NCI-H1436 treated with DMSO at 0.1 percent for 48 hours (cell line): ENCODE measurements at regions not wholly inside any gene's neighbourhood (a gene's known extent, or its start where the extent isn't known, plus 50 kb on each side); places are given as distances from the start of the nearest gene placed in this dataset.
"Not testable (repeated sequence)": the region's sequence is repeated elsewhere in the genome, so short reads cannot be mapped to it uniquely, and the experiment has no call there.

Source experiments
- DNase-seq: peaks from one replicate; lab custom pipeline; 2025; lab: John Stamatoyannopoulos, UW

DNA sequence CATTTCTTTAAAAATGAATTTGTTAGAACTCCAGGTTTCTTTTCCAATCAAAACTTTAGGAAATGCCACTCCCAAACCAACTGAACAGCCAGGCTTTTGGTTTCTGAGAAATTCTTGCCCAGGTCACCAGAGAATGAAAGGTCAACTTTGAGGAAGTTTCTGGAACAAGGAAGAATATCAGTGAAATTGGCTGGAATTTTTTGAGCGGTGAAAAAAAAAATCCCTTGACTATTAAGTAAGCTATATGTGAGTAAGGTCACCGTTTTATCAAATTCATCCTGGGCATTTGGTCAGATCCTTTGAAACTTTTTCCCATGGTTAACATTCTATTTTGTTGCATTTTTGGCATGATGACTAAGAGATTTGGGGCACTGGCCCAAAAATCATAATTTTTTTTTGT, 469.3 kb downstream of the LTN1 start:
- DNase-seq, result no peak

DNA sequence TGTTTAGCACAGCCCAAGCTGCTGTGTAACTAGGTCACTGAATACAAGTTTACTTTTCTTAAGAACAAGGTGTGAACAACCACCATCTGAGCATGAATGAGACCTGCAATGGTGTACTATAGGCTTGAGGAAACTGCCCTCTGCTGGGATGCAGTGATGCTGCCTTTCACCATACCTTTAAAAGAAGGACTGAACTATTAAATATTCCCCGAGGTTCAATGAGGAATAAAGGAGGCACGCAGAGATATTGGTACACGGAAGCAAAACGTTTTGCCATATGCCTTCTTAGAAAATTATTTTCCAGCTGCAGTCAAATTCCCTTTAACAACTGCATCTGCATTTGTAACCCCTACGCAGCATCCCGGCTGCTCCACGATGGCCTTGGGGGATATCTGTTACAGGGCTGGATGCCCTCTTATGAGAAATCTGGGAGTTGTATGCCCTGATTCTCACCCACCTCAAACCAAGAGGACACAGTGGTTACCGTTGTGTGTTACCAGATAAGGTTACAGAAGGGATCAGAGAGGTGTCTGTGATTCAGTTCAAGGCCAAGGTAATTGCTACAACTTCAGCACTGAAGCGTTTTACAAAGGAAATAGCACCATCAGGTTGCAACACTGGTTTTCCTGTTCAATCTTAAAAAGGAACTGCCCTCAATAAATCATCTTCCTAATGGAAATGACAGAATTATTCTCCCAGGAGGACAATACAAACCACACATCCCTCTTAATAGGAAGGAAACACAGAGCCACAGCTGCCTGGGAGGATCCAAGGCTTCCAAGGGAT, 470.5 kb downstream of the LTN1 start:
- DNase-seq, result no peak

DNA sequence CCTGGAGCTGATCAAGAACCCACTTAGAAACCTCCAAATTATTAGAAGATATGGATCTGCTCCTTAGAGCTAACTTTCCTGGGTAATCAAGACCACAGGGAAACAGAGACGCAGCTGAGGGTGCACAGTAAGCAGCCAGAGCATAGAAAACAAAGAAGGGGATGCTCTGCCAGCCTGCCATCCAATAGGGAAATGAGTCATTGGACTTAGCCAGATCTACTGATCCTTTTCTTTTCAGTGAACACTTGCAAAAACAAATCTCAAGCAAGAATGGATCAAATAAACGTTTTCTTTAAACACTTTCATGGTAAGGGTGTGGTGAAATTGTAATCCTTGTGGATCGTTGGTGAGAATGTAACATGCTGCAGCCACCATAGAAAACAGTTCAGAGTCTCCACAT, 474.0 kb downstream of the LTN1 start:
- no peak for DNase-seq

DNA sequence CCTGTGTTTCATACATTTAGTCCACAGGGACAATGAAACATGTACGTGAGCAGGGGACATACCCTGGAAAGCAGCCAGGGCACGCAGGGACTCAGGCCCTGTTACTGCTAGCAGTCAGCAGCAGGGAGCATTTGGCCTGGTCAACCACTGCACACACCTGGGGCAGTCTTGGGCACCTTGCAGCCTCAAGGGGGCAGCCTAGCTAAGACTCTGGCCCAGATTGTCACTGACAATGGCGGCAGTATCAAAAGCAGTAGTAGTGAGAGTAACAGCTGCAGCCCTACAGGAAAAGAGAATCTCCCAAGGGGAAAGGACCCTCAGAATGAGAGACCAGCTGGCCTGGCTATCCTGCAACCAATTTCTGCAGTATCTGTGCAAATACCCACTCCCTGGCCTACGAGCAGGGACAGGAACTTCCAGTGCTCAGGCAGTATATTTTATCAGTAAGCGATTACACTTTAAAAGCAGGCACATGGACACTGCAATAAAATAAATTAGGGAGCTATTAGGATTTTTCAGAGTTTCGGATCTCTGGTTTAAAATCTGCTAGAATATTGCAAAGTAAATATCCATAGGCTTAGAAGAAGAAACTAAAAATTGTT, 475.6 kb downstream of the LTN1 start:
- DNase-seq, result no peak

DNA sequence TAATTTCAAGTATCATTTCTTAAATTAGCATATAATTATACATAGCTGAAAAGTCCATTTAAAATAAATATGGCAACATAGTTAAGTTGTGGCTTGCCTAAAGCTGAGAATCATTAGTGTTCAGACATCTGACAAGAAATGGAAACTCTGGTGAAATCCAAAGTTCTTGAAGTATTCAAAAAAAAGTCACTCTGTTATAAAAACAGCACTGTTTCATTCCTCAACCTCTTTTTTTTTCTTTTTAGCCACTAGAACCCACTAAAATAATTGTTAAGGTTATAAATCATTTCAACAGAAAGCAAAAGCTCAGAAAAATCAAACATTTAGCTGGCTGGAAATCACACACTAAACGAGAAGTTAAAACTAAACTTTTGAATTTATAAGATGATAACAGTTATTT, 476.7 kb downstream of the LTN1 start:
- DNase-seq, result no peak

DNA sequence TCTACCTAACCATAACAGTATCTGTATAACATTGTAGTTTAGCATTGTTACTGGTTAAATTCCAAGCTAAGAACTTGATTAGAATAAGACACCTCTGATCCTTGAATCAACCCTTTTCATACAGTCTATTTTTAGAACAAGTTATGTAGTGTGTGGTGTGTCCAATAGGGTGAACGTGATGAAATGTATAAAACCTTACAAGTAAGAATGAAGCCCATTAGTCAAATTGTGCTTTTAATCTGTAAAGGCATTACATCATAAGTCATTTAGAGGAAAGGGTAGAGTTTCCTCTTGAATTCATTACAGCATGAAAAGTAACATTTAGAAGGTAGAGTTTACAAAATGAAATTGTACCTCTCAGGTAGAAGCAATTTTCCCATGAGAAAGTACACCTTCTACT, 479.2 kb downstream of the LTN1 start:
- DNase-seq, result no peak

DNA sequence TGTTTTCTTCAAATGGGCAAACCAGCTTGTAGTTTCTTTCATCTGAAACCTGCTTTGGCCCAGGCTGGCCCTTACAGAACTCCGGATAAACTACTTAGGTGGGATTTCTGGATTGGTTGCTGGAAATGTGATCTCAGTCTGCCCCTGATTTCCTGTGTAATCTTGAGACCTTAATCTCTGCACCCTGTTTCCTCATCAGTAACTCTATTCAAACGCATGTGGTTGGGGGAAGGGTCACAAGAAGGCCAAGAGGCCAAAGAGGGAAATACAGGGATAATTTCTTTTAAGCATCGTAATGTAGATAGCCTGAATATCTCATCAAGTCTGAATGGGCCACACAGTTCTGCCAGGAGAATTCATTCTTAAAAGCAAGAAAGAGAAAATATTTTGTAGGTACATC, 483.6 kb downstream of the LTN1 start:
- DNase-seq, result no peak

DNA sequence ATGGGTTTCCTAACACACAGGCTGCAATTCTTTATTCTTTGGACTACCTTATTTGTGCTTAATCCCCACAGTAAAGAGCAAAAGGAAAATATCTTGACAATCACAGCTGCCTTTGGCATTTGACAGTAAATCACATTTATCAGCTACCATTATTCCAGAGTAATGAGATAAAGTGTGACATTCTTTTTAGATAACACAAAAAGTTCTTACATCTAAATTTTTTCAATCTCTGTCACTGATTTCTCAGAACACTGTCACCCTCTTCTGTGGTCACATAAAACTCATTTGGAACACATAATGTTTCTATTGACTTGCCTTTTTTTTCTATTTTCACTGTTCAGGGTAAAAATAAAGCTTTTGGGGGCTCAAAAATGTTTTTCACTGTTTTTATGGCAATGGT, 484.6 kb downstream of the LTN1 start:
- DNase-seq, result no peak

DNA sequence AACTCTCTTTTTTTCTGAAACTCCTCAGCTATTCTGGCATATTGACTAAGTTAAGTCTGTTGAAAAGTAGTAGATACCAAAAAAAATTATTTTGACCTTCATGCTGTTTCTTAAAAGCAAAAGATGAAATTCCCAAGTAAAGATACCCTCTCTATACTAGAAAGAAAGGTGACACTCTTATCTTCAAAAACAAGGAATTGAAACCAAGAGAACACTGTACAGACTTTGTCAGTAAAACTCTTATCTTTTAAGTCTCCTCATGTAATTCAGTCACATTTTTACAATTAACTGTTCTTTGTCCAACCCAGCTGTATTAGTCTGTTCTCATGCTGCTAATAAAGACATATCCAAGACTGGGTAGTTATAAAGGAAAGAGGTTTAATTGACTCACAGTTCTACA, 496.2 kb downstream of the LTN1 start:
- no peak for DNase-seq

DNA sequence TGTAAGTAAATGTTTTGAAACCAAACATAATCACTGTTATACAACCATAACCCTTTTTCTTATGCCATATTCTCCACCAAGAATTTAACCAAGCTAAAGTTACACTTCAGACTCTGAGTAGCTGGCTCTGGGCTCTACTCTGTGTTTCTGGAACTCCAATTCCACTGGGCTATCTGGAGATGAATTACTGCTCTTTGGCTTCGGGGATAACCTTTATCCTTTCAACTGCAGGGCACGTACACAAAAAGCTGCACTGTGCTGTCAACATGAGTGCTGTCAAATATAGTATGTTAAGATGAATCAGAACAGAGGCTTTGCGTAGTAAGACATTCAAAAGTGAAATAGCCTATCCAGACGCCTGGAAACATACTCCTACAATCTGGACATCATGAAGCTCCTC, 500.6 kb downstream of the LTN1 start:
- DNase-seq, result no peak

DNA sequence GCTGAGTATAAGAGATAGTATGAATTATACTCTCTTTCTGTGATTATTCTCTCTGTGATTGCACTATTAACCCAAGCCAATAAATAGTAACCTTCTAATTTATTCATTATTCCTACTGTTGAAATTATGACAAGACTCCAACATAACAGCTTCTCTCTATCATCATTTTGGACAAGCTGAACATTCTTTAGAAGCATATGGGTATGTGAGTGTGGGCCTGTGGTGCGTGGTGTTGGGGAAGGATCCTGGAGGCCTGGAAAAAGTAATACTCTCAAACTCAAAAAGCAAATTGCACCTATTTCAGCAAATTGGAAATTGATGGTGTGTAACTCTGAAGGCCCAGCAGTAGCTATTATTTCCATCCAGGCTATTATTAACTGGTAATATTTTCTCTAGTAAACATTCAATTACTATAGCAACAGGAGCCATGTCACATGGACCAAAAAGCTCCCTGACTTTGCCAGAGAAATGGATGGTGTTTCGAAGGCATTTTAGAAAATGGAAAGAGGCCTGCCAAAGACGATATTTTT, 502.8 kb downstream of the LTN1 start:
- no peak for DNase-seq

DNA sequence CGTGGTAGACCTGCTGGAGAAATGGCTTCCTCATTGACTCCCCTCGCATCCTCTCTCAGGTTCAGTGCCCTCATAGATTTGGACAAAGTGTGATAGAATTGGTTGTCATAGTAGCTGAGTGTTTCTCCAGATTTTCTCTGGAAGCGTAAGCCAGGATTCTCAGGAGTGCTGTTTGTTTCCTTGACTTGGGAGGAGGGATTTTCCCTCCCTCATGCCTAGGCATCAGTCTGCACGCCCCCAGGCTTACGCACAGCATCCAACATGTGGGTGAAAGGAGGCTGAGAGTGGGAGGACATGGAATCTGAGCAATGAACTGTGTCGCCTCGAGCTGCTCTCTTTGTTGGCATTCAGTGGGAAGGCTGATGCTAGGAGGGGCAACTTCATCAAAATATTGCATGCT, 503.5 kb downstream of the LTN1 start:
- no peak for DNase-seq

DNA sequence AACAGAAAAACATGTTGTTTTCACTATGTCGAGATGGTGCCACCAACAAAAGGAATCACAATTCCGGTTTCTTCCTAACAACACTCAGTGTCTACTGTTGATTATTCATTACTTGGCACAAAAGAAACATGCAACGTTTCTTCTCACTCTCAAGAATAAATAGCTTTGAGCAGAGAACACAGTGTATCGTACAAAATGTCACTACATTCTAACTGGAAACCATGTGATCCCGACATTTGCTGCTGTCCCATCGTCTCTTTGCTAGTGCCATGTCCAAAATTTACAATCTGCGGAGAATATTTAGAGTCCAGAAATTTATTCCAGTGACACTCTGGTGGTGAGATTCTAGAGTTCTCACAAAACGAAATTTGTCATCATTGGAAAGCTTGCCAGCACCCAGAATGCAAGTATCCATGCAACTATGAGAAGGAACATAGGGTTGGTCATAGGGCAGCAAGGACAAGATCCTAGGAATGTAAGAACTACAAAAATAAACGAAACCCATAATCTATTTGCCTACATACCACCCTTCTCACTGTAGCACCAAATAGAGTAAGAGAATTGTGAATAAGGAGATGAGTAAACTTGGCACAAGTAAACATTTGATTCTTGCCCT, 505.1 kb downstream of the LTN1 start:
- DNase-seq, result no peak

DNA sequence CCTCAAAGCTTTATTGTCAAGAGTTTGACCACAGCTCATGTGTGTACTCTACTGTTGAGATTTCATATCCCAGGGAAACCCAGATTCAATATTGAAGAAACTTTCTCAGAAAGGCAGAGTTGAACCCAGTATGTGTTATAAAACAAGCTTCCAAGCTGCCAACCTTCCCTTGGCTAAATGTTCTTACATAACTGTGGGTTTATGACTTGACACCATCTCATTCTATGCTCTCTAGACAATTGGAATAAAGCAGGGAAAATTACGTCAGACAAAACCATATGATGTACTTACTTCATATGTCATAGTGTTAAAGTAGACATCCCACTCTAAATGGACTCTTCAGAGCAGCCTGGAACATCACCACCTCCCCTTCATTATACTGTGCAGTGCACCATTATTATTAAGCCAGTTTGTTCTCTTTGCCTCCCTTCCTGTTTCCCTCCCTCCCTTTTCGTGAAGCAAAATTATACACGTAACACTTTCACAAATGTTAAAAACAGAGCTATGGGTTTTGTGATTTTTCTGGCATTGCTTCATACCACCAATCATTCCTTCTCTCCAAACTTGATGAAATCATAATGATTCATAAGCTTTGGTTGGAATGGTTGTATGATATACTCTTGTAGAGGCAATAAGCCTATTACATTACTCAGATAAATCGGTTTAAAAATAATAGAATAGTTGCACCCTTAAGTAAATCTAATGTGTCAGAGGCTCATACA, 507.2 kb downstream of the LTN1 start:
- DNase-seq, result no peak

DNA sequence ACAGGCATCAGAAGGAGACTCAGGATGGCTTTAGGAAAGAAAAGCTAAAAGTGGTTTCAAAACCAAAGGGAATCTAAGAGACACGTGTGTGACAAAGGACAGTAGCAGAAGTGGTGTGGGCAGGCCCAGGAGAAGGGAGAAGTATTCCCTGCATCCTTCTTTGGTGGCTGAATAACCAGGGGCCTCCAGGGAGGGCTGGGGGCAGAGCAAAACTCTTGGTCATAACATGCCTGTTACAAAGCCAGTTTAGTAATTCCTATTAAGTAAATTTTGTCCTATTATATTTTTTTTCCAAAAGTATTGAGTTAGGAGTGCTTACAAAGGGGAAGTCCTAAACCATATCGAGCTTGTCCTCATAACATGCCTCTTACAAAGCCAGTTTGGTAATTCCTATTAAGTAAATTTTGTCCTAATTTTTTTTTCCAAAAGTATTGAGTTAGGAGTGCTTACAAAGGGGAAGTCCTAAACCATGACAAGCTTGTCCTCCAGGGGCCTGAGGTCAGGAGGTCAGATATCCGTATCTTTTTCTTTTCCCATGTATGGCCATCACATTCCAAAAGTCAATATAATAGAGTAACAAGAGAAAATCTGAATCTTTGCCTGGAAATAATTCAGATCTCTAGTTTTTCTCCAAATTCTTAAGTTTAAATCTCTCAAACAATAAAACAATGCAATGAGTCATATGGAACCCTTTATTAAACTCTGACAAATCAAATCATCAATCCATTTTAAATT, 509.2 kb downstream of the LTN1 start:
- no peak for DNase-seq

DNA sequence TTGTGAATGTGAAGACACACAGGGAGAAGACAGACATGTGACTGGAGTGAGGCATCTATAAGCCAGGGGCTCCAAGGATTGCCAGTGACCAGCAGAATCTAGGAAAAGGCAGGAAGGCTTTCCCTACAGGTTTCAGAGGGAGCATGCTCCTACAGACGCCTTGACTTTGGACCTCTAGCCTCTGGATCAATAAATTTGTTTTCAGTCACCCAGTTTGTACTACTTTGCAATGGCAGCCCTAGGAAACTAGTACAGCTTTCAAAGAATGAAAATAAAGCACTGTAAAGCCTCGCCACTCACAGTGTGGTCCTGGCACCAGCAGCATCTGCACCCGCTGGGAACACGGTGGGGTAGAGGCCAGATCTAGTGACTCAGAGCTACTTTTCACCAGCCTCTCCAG, 510.0 kb downstream of the LTN1 start:
- DNase-seq, result no peak

DNA sequence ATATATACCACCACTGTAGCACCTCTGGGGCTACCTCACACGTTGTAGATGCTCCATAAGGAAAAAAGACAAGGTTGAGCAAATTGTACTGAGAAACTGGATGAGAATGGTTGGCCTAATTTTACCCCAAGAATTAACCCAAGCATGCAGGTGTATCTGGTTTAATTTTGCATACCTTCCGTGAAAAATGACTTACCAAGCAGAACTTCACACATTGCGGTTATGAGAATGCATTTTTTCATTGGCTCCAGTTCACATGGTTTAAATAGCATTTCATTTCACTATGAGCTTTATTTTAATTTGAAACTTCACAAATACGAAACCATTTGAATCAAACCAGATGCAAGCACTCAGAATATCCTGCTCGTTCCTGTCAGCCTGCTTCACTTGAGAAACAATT, 512.2 kb downstream of the LTN1 start:
- DNase-seq, result no peak

DNA sequence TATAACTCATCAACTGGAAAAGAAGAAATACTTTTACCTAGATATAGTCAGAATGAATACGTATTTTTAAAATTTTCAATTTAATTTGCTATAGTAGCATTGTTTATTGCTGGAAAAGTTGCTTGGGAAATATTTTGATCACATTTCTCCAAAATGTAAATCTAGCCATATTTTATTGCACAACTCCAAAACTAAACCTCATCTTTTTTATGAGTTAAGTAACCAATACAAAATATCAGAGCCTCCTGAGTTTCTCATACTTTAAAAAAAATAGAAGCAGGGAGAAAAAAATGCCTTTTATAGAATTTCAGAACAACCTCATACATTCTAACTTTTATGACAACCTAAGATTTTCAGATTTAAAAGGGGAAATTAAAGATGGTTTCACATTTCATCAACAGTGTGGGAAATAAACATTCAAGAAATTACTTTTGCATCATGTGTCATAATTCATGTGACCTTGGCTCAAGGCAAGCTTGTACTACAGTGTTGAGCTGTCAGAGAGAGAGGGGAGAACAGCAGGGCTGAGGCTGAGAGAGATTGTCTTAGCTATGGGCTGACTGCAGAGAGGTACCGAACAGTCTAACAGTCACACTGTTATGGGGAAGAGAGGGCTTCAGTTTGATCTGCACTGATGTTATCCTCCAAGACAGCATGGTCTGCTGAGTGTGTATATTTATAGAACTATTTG, 519.0 kb downstream of the LTN1 start:
- DNase-seq, result no peak

DNA sequence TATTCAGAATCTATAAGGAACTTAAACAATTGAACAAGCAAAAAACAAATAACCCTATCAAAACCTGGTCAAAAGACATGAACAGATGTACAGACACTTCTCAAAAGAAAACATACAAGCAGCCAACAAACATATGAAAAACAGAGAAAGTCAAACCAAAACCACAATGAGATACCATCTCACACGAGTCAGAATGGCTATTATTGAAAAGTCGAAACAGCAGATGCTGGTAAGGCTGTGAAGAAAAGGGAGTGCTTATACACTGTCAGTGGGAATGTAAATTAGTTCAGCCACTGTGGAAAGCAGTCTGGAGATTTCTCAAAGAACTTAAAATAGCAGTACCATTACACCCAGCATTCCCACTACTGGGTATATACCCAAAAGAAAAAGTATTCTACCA, 520.1 kb downstream of the LTN1 start:
- not testable (repeated sequence) for DNase-seq

DNA sequence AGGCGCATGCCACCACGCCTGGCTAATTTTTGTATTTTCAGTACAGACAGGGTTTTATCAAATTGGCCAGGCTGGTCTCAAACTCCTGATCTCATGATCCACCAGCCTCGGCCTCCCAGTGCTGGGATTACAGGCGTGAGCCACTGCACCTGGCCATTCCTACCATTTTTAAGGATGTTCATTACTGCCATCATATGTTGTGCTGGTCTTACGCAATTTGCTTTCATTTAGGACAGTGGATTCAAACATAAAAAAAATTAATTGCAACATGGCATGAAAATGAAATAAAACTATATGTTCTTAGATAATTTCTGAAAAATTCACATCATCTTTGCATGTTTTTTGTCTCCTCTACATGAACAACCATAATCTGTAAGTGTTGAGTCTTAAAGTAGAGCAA, 527.7 kb downstream of the LTN1 start:
- no peak for DNase-seq

DNA sequence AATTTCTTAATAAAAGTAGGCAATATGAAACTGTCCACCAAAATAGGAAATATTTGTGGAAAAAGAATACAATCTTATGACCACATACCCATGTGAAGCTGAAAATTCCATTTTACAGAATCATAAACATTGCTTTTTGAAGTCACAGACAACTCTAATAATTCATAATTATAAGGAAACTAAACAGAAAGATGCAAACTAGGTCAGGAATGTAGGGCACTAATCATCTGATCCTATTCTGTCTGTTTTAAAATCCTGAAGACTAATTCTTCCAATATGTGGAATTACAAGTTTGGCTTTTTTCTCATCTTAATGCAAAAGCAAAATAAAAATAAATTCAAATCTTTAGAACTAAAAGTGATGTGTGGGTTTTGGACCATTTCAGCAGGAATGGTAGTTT, 528.6 kb downstream of the LTN1 start:
- DNase-seq, result no peak
